GM12878 (cell line): ENCODE measurements at regions not wholly inside any gene's neighbourhood (a gene's known extent, or its start where the extent isn't known, plus 50 kb on each side); places are given as distances from the start of the nearest gene placed in this dataset.

ENCODE experiments used
- ATAC-seq: fragments of 200-7000 bp; cut with Tn5 transposase; 3 replicates; pipeline ENCODE4 v1.9.1; 2020; ENCODE audit warnings: mild to moderate bottlenecking, moderate library complexity
- BruUV-seq: library from RNA; stranded (reverse); fragments of 400-500 nt; replicated peaks from 2 replicates; lab custom pipeline; 2021; lab: Mats Ljungman, UMichigan
- CTCF ChIA-PET: fragments of 300-600 bp; sonication (Branson Sonifier 250); formaldehyde crosslinking; extraction: SDS; loops from one replicate; lab custom pipeline; 2021; ENCODE audit warnings: inconsistent platforms; lab: Yijun Ruan, JAX
- POLR2A ChIA-PET: fragments of 350-600 bp; formaldehyde crosslinking; extraction: SDS; loops from one replicate; lab custom pipeline; 2021; ENCODE audit warnings: inconsistent platforms; lab: Charles Lee
- RAD21 ChIA-PET: fragments of 300-600 bp; sonication (Branson Sonifier 250); formaldehyde crosslinking; loops from one replicate; lab custom pipeline; 2023; ENCODE audit warnings: antibody characterized with exemption; ENCODE audit not compliant: unreplicated experiment; lab: Charles Lee
- SMC1A ChIA-PET: fragments of 300-600 bp; sonication (Branson Sonifier 250); formaldehyde crosslinking; loops from one replicate; lab custom pipeline; 2023; ENCODE audit not compliant: unreplicated experiment, uncharacterized antibody; lab: Charles Lee
- DNase-seq: peaks from one replicate; pipeline ENCODE4 v3.0.0-alpha.2; 2011; ENCODE audit warnings: low read depth, low spot score
- FAIRE-seq: peaks from 3 replicates; lab custom pipeline; 2011; peaks lifted over from hg19 to GRCh38; lab: Jason Lieb, UNC
- H2AFZ ChIP-seq: 2 replicates; pipeline ENCODE4 v1.6.0; 2011; ENCODE audit warnings: low read depth, low read length, control low read depth; ENCODE audit not compliant: control insufficient read depth
- H3K27ac ChIP-seq: 2 replicates; pipeline ENCODE4 v1.5.1; 2011; ENCODE audit warnings: control low read depth; ENCODE audit not compliant: control insufficient read depth, insufficient read depth
- H3K27me3 ChIP-seq, 2 experiments: replicated peaks in 1 of 2; 2 replicates each; pipeline versions ENCODE4 v1.6.0 to v1.6.1; 2011; ENCODE audit warnings: low read length in 1 of 2; ENCODE audit not compliant: control insufficient read depth in 2 of 2, insufficient read depth in 2 of 2
- H3K36me3 ChIP-seq, 2 experiments: 2 replicates each; pipeline ENCODE4 v1.5.1; 2011; ENCODE audit warnings: low read length in 1 of 2; ENCODE audit not compliant: control insufficient read depth in 2 of 2, insufficient read depth in 2 of 2
- H3K4me1 ChIP-seq: 2 replicates; pipeline ENCODE4 v1.6.1; 2011; ENCODE audit warnings: mild to moderate bottlenecking, low read length, moderate library complexity, mixed read lengths; ENCODE audit not compliant: control insufficient read depth, insufficient read depth
- H3K4me2 ChIP-seq: 2 replicates; pipeline ENCODE4 v1.6.0; 2011; ENCODE audit warnings: control low read depth; ENCODE audit not compliant: control insufficient read depth, insufficient read depth
- H3K4me3 ChIP-seq: fragments of 200-600 bp; sonication (generic); 2 replicates; pipeline ENCODE4 v1.5.1; 2016
- H3K79me2 ChIP-seq: 2 replicates; pipeline ENCODE4 v1.6.0; 2011; ENCODE audit warnings: low read length; ENCODE audit not compliant: control insufficient read depth, insufficient read depth
- H3K9ac ChIP-seq: 2 replicates; pipeline ENCODE4 v1.8.0; 2011; ENCODE audit warnings: low read length, control low read depth, mixed read lengths; ENCODE audit not compliant: control insufficient read depth, insufficient read depth
- H3K9me3 ChIP-seq: replicated peaks from 3 replicates; pipeline ENCODE4 v1.5.1; 2011; ENCODE audit warnings: mild to moderate bottlenecking, low read length; ENCODE audit not compliant: control insufficient read depth, insufficient read depth
- H4K20me1 ChIP-seq: 2 replicates; pipeline ENCODE4 v1.6.0; 2011; ENCODE audit not compliant: control insufficient read depth, insufficient read depth
- NFXL1 ChIP-seq: fragments of 450-650 bp; IDR thresholded peaks from 2 replicates; pipeline ENCODE4 v1.6.1; 2017; ENCODE audit warnings: antibody characterized with exemption, mild to moderate bottlenecking, borderline replicate concordance
- NR2C2 ChIP-seq: IDR thresholded peaks from 2 replicates; pipeline ENCODE4 v1.6.1; 2011; ENCODE audit warnings: borderline replicate concordance, low read depth; ENCODE audit not compliant: control insufficient read depth, insufficient read length
- POLR2A ChIP-seq: IDR thresholded peaks from 2 replicates; pipeline ENCODE4 v1.6.1; 2011; ENCODE audit warnings: low read depth, mild to moderate bottlenecking, low read length
- STAT1 ChIP-seq: fragments of 450-650 bp; conservative IDR thresholded peaks from 2 replicates; pipeline ENCODE4 v1.6.1; 2014; ENCODE audit warnings: antibody characterized with exemption, mild to moderate bottlenecking
- WGBS: methylation state at CpG from one replicate; pipeline ENCODE4 v1.1.6; 2016; ENCODE audit warnings: low lambda C conversion rate; ENCODE audit not compliant: insufficient replicate concordance, insufficient coverage; ENCODE audit errors: missing lambda C conversion rate; 5-methylcytosine and 5-hydroxymethylcytosine counted together
- in situ Hi-C: fragments of 300-500 bp; cut with MboI; formaldehyde crosslinking; loops from 9 replicates; pipeline ENCODE4 v1.14.3; 2018; ENCODE audit warnings: mixed read lengths
- intact Hi-C: fragments of 100-400 bp; cut with micrococcal nuclease; formaldehyde crosslinking; loops from one replicate; pipeline ENCODE4 v1.14.2; 2022; ENCODE audit not compliant: unreplicated experiment
- TF ChIP-seq, protein P1 (sequence below): fragments of 450-650 bp; conservative IDR thresholded peaks from 2 replicates; pipeline ENCODE4 v1.6.1; 2017; ENCODE audit warnings: mild to moderate bottlenecking, moderate library complexity
- TF ChIP-seq, protein P2 (sequence below): fragments of 150-350 bp; IDR thresholded peaks from 2 replicates; pipeline ENCODE4 v1.6.1; 2016; ENCODE audit warnings: low read depth, low read length

DNA sequence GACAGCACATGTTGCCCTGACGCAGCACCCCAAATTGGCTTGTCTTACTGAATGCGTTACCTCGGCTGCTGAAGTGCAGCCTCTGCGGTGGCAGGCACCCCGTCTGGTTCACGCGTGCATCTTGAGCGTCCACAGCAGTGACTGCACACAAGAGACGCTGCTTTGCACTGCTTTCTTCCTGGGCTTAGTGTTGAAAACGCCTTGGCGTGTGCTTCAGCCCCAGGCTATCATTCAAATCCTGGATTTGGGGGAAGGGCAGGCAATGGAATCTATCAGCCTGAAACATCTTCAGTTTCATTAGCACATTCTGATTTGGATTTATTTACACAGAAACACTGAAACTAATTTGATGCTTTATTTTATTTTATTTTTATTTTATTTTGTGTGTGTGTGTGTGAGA is 342.7 kb downstream of the SMOC2 start:
- ATAC-seq (no peak), FAIRE-seq (no peak), DNase-seq (no peak)
- Histone ChIP-seq H3K9ac (no peak overlapping the region), H3K9me3 (no peaks in the 10 kb centered on the region), H3K4me2 (no peak overlapping the region), H3K79me2 (no peaks in the 10 kb centered on the region), H3K27ac (no peak overlapping the region), H3K4me1 (no peaks in the 10 kb centered on the region), H4K20me1 (no peaks in the 10 kb centered on the region), H3K36me3 (no peaks in the 10 kb centered on the region), H2AFZ (no peak overlapping the region), H3K4me3 (no peak overlapping the region), H3K27me3 (no peaks in the 10 kb centered on the region)
- in situ Hi-C loops (no loop called here), intact Hi-C loops (no loop called here)
- POLR2A ChIA-PET = no interaction called here
- RAD21 ChIA-PET = no interaction called here
- BruUV-seq = no TSS peak
- CTCF ChIA-PET = no interaction called here
- TF ChIP-seq NR2C2 = no peak
- TF ChIP-seq POLR2A = no peak
- no peak for TF ChIP-seq STAT1
- TF ChIP-seq NFXL1 = no peak
- TF ChIP-seq, protein P1, sequence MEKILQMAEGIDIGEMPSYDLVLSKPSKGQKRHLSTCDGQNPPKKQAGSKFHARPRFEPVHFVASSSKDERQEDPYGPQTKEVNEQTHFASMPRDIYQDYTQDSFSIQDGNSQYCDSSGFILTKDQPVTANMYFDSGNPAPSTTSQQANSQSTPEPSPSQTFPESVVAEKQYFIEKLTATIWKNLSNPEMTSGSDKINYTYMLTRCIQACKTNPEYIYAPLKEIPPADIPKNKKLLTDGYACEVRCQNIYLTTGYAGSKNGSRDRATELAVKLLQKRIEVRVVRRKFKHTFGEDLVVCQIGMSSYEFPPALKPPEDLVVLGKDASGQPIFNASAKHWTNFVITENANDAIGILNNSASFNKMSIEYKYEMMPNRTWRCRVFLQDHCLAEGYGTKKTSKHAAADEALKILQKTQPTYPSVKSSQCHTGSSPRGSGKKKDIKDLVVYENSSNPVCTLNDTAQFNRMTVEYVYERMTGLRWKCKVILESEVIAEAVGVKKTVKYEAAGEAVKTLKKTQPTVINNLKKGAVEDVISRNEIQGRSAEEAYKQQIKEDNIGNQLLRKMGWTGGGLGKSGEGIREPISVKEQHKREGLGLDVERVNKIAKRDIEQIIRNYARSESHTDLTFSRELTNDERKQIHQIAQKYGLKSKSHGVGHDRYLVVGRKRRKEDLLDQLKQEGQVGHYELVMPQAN = no peak
- TF ChIP-seq, protein P2, sequence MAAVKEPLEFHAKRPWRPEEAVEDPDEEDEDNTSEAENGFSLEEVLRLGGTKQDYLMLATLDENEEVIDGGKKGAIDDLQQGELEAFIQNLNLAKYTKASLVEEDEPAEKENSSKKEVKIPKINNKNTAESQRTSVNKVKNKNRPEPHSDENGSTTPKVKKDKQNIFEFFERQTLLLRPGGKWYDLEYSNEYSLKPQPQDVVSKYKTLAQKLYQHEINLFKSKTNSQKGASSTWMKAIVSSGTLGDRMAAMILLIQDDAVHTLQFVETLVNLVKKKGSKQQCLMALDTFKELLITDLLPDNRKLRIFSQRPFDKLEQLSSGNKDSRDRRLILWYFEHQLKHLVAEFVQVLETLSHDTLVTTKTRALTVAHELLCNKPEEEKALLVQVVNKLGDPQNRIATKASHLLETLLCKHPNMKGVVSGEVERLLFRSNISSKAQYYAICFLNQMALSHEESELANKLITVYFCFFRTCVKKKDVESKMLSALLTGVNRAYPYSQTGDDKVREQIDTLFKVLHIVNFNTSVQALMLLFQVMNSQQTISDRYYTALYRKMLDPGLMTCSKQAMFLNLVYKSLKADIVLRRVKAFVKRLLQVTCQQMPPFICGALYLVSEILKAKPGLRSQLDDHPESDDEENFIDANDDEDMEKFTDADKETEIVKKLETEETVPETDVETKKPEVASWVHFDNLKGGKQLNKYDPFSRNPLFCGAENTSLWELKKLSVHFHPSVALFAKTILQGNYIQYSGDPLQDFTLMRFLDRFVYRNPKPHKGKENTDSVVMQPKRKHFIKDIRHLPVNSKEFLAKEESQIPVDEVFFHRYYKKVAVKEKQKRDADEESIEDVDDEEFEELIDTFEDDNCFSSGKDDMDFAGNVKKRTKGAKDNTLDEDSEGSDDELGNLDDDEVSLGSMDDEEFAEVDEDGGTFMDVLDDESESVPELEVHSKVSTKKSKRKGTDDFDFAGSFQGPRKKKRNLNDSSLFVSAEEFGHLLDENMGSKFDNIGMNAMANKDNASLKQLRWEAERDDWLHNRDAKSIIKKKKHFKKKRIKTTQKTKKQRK = no peak
- SMC1A ChIA-PET = no interaction called here
- WGBS = 58% methylated on average over 11 of the region's 11 CpGs
